ENCODE measurements at regions not wholly inside any gene's neighbourhood (a gene's known extent, or its start where the extent isn't known, plus 50 kb on each side); places are given as distances from the start of the nearest gene placed in this dataset.

DNA sequence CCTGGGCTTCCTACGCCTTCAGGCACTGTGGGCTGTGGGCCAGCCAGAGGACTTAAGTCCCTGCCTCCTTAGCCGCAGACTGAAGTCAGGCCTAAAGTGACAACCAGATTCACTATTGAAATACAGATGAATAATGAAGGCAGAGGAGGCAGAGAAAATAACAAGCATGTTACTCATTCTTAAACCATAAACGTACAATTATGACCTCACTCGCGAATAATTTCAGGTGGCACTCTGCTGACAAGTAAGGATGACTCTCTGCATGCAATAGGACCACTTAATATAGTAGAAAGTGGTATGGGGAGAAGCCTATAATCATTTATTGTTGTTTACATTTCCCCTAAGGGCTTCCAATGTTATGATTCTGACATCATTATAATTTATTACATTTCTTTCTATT is 409.2 kb upstream of the FGF13 start:
- DNase-seq (ENCODE audit: low spot score) = no peak

DNA sequence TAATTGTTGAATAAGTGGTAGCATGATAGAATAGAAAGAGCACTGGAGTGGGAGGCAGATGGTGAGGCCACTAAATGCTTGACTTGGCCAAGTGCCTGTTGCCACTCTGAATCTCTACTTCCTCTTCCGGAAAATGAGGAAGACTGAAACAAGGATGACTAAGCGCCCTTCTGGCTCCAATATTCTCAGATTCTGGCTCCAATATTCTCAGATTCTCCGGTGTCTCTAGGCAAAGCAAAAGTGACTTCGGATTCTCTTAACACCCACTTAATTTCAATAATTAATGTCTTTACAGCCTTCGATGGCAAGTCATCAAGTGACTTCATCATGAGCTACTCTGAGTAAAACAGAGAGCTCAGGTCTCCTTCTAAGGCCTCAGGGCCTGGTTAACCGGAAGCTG is 402.2 kb upstream of the FGF13 start:
- DNase-seq (ENCODE audit: low spot score) = no peak

DNA sequence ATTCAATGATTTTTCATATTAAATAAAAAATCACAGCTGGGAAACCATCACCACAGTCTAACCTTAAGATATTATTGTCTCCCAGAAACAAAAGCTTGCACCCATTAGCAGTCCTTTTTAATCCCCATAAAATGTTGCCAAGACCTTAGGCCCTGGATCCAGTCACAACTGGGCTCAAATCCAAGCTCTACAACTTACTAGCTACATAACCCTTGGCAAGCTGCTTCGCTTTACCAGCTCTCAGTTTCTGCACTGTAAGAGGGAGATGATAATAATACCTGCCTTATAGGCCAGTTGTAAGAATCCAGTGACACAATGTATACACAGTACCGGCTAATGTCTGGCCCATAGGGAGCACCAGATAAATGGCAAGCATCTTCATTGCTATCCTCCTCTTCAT is 400.9 kb upstream of the FGF13 start:
- DNase-seq (ENCODE audit: low spot score) = no peak

DNA sequence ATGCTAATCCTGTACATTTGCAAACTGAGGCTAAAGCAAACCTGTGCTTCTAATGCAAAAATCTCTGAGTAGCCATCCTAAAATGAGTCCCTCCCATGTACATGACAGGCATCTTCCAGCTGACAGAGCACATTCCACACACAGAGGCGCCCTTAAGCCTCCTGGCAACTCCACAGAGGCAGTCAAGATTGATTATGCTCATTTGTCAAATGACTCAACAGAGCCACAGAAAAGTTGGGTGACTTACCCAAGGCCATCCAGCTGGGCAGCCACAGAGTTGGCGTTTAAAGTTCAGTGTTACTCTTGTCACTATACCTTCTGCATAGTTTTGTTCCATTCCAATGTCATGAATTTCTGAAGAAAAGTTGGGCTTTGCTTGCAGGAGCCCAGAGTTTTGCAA is 394.6 kb upstream of the FGF13 start:
- no peak for DNase-seq (ENCODE audit: low spot score)

- no peak for DNase-seq (ENCODE audit: low spot score)
These were observed 383.4 kb upstream of the FGF13 start for GRCh38 chrX:139094671-139095592.

GRCh38 chrX:139093201-139093600 is 381.7 kb upstream of the FGF13 start:
- no peak for DNase-seq (ENCODE audit: low spot score)

DNA sequence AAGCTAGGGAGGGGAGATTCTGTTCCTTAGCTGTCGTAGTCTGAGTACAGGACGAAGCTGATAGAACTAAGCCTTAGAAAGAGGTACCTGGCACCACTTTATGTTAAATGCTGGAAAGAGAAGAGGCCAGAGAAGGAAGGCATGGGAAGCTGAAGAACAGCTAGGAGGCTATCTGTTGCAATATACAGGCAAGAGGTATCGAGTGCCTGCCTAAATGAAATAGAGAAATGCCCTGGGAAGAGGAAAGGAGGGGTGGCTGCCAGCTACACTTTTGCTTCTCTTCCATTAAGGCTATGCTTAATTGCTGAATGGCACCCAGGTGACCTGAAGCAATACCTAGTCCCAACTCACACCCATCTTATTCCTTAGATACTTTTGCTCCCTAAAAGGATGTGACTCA is 380.4 kb upstream of the FGF13 start:
- no peak for DNase-seq (ENCODE audit: low spot score)

- no peak for DNase-seq (ENCODE audit: low spot score)
These were observed 379.5 kb upstream of the FGF13 start for GRCh38 chrX:139091066-139091465.

- DNase-seq (ENCODE audit: low spot score) = no peak
These were observed 374.7 kb upstream of the FGF13 start for GRCh38 chrX:139086246-139086645.

- DNase-seq (ENCODE audit: low spot score) = no peak
These were observed 373.9 kb upstream of the FGF13 start for GRCh38 chrX:139085404-139085803.

DNA sequence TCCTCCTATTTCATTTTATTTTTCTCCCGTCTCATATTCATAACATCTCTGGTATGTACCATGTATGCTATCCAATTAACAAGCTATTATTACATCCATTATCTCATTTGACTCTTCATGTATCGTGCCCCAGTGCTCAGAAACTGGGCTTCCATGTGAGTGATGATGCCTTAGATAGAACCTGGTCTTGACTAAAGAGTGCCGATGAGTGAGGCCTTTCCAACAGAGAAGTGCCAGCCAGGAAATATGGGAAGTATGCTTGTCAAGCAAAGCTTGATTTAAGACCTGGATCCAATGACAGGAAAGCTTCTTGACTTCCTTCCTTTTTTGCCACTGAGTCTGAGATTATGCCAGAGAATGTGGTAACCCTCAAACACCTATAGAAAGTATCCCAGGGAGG is 371.7 kb upstream of the FGF13 start:
- no peak for DNase-seq (ENCODE audit: low spot score)

GRCh38 chrX:139081965-139082364 is 370.4 kb upstream of the FGF13 start:
- no peak for DNase-seq (ENCODE audit: low spot score)

- no peak for DNase-seq (ENCODE audit: low spot score)
These were observed 368.3 kb upstream of the FGF13 start for GRCh38 chrX:139079789-139080188.

- no peak for DNase-seq (ENCODE audit: low spot score)
These were observed 367.3 kb upstream of the FGF13 start for GRCh38 chrX:139078761-139079280.

- no peak for DNase-seq (ENCODE audit: low spot score)
These were observed 366.8 kb upstream of the FGF13 start for GRCh38 chrX:139078342-139078741.

DNA sequence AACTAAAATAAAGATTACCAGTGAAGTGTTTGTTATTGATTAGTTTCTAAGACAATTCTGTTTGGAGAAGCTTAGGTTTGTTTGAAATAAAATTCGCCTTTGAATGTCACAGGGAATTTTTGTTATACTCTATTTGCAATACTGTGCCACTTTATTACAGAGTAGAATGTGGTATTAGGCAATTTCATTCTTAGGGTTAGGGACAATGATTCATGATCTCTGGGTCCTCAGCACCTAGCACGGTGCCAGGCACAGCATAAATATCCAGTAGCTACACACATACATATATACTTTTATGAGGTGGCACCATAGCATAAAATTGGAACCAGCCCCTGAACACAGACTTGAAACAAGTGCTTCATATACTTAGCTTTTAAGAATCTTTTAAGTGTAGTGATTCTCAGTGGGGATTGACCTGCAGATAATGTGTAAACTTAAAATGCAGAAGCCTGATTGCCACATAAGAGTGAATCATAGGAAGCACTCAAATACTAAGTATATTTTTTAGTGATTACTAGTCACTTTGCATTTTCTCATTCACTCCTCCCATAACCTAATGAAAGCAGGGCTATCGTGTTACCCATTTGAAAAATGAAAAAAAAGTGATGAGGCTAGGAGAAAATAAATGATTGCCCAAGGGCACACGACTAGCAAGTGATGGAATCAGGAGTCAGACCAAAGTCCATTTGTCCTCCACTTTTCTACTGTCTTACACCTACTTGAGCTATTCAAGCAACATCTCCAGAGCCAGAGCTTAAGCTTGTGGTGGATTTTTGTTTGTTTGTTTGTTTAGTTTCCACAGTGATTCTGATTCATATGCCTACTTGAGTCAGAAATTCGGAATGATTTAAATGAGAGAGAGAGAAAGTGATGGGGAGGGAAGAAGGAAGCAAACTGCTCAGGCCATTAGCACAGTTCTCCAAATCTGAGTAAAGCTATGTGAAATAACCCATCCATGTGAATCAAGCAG is 366.0 kb upstream of the FGF13 start:
- DNase-seq (ENCODE audit: low spot score) = no peak

- DNase-seq (ENCODE audit: low spot score) = no peak
These were observed 351.8 kb upstream of the FGF13 start for GRCh38 chrX:139063364-139063763.

DNA sequence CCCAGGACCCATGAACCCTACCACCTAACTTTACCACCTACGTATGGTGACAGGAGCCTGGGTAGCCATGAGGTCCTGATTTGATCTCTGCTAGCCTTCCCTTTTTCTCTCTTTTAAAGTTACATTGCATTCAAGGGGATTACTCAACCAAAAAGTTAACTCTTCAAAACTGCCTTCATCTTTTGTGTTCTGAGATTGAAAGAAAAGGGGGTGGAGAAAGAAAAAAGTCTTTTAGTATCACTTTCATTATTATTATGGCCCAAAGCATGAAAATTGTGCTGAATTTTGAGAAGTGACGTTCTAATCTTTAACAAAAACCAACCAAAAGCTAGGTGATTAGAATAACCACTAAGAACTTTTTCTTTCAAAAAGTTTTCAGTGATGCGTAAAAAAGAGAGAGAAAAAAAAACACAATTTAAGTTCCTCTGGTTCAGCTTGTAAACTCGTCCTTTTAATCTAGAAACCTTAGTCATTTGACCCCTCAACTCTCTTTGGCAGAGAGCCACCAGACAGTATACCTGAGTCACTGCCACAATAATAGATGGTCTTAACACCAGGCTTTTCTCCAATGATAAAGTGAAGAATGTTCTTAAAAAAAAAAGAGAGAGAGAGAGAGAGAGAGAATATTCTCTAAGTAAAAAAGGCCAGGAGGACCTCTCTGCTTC is 347.4 kb upstream of the FGF13 start:
- no peak for DNase-seq (ENCODE audit: low spot score)

GRCh38 chrX:139052461-139052860 is 340.9 kb upstream of the FGF13 start:
- no peak for DNase-seq (ENCODE audit: low spot score)

DNA sequence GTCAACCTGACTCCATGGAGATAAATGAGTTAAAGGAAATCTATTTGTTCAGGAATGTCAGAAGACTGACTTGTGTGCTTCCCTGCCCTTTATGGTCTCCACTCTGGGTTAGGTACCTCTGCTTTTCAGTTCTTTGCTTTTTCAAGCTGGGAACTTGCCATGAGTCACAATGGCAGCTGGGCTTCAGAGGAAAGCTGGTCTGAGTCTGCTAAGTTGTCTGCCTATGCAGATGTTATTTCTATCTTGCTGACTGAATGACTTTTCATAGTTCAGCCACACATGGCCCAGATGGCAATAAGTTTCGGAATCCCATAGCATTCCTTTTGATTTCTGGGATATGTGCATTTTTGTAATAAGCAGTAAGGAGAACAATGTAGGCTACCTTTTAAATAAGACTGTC is 337.9 kb upstream of the FGF13 start:
- no peak for DNase-seq (ENCODE audit: low spot score)

- DNase-seq (ENCODE audit: low spot score) = no peak
These were observed 333.2 kb upstream of the FGF13 start for GRCh38 chrX:139044680-139045079.

DNA sequence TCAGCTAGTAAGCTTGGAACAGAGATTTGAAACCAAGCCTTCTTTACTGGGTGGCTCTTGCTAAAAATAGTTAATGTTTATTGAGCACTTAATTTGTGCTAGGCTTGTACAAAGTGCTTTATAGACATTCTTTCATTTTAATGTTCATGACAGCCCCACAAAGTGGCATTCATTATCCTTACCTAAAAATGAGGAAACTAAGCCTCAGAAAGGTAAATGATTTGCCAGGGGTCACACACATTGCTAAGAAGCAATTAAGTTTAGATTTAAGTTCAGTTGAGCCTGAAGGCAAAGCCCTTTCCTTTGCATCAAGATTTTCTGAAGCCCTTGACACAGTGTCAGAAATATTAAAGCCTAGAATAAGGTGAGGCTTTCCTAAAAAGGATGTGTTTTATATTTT is 327.5 kb upstream of the FGF13 start:
- DNase-seq (ENCODE audit: low spot score) = no peak

All from ecto neural progenitor cell (in vitro differentiated cells).